Spleen (tissue), 7 donors: ENCODE measurements at regions not wholly inside any gene's neighbourhood (a gene's known extent, or its start where the extent isn't known, plus 50 kb on each side); places are given as distances from the start of the nearest gene placed in this dataset.

Source experiments
- CTCF ChIP-seq, 11 experiments: fragments of 200-600 bp in 7 of 11; fragments of 450-650 bp in 4 of 11; sonication (generic) in 4 of 11; IDR thresholded peaks in 8 of 11; conservative IDR thresholded peaks in 3 of 11; 1 replicate in 7 of 11; 2 replicates in 4 of 11; pipeline versions ENCODE4 v1.4.0 to v1.8.0; 2016 to 2021; ENCODE audit warnings: antibody characterized with exemption in 11 of 11, inconsistent platforms in 4 of 11, mild to moderate bottlenecking in 1 of 11
- POLR2A ChIP-seq, 3 donors: fragments of 450-650 bp; IDR thresholded peaks; one replicate each; pipeline ENCODE4 v1.5.1; 2017; ENCODE audit warnings: antibody characterized with exemption in 3 of 3, mild to moderate bottlenecking in 1 of 3
- donor health status: DM: no; HTN: no; CAD: no; lungs with moderate emphysema.
- donor health status: DM: no; HTN: no; CAD: no.
- donor health status: DM: no; HTN: no; CAD: no.

- TF ChIP-seq CTCF (IDR thresholded peaks at IDR 0.05 in 8 of 11, conservative IDR thresholded peaks at IDR 0.05 in 3 of 11) (no peak), POLR2A (IDR thresholded peaks at IDR 0.05) (no peak)
These were observed 98.2 kb upstream of the ALDH1A1 start for GRCh38 chr9:73050887-73051550.
